SU-DHL-6 (cell line): ENCODE measurements at regions not wholly inside any gene's neighbourhood (a gene's known extent, or its start where the extent isn't known, plus 50 kb on each side); places are given as distances from the start of the nearest gene placed in this dataset.

Source experiments
- H2AFZ ChIP-seq: fragments of 200-600 bp; sonication (generic); 2 replicates; pipeline ENCODE4 v1.6.1; 2014; ENCODE audit warnings: low read depth, mild to moderate bottlenecking, moderate library complexity, mixed read lengths, antibody characterized with exemption, low read length; ENCODE audit not compliant: severe bottlenecking
- H3F3A ChIP-seq: fragments of 200-600 bp; shearing (Covaris generic); 2 replicates; pipeline ENCODE4 v1.6.0; 2016; ENCODE audit warnings: antibody characterized with exemption, mild to moderate bottlenecking; ENCODE audit not compliant: insufficient read depth
- H3K27ac ChIP-seq: fragments of 200-600 bp; sonication (generic); 2 replicates; pipeline ENCODE4 v1.5.1; 2016; ENCODE audit warnings: low read depth, mild to moderate bottlenecking, low read length, moderate library complexity, mixed read lengths
- H3K27me3 ChIP-seq: fragments of 200-600 bp; sonication (generic), shearing (Covaris generic); 2 replicates; pipeline ENCODE4 v1.6.0; 2014; ENCODE audit warnings: mild to moderate bottlenecking, low read length
- H3K36me3 ChIP-seq: fragments of 200-600 bp; sonication (generic); 2 replicates; pipeline ENCODE4 v1.6.1; 2014; ENCODE audit warnings: mild to moderate bottlenecking, low read length, mixed read lengths
- H3K4me2 ChIP-seq: fragments of 300-600, 200-600 bp; shearing (Covaris generic), sonication (generic); 2 replicates; pipeline ENCODE4 v1.6.0; 2014; ENCODE audit warnings: low read length, low read depth, mild to moderate bottlenecking; ENCODE audit not compliant: poor library complexity, severe bottlenecking
- H3K4me3 ChIP-seq: fragments of 200-600 bp; sonication (generic); 2 replicates; pipeline ENCODE4 v1.5.1; 2014; ENCODE audit warnings: antibody characterized with exemption, low read length, mild to moderate bottlenecking, mixed read lengths; ENCODE audit not compliant: insufficient read depth, poor library complexity, severe bottlenecking
- H3K79me2 ChIP-seq: fragments of 200-600 bp; sonication (generic); 2 replicates; pipeline ENCODE4 v1.6.1; 2014; ENCODE audit warnings: mild to moderate bottlenecking, low read length, moderate library complexity; ENCODE audit not compliant: insufficient read depth
- H3K9ac ChIP-seq: fragments of 200-600 bp; sonication (generic); 2 replicates; pipeline ENCODE4 v1.7.0; 2014; ENCODE audit warnings: mild to moderate bottlenecking, low read length
- H3K9me2 ChIP-seq: fragments of 200-600 bp; sonication (generic); replicated peaks from 2 replicates; pipeline ENCODE4 v1.6.1; 2014; ENCODE audit warnings: low read length; ENCODE audit not compliant: insufficient read depth
- H3K9me3 ChIP-seq: fragments of 200-600 bp; sonication (generic); 2 replicates; pipeline ENCODE4 v1.6.1; 2014; ENCODE audit warnings: low read length, mixed read lengths; ENCODE audit not compliant: insufficient read depth
- H4K20me1 ChIP-seq: fragments of 200-600 bp; sonication (generic); 2 replicates; pipeline ENCODE4 v1.6.1; 2014; ENCODE audit warnings: low read depth, mild to moderate bottlenecking, antibody characterized with exemption, low read length, moderate library complexity, mixed read lengths
- CTCF ChIP-seq: fragments of 200-600 bp; sonication (generic); IDR thresholded peaks from one replicate; pipeline ENCODE4 v1.5.1; 2017; ENCODE audit warnings: antibody characterized with exemption, mild to moderate bottlenecking, low read length, moderate library complexity; ENCODE audit not compliant: insufficient read depth, poor library complexity, severe bottlenecking
- EZH2phosphoT487 ChIP-seq: fragments of 200-600 bp; sonication (generic), shearing (Covaris generic); conservative IDR thresholded peaks from 2 replicates; pipeline ENCODE4 v1.6.1; 2018; ENCODE audit warnings: mild to moderate bottlenecking, antibody characterized with exemption, low read length, moderate library complexity, mixed read lengths

- H3F3A ChIP-seq = no peaks in the 10 kb centered on the region
- no peaks in the 10 kb centered on the region for H4K20me1 ChIP-seq
- H3K27ac ChIP-seq = no peak overlapping the region
- H3K9me2 ChIP-seq = 0 out of 2 replicates have a peak, but pooled peaks cover 2% of the 10 kb centered on the region
- no peak overlapping the region for H3K4me2 ChIP-seq
- no peaks in the 10 kb centered on the region for H3K36me3 ChIP-seq
- TF ChIP-seq EZH2phosphoT487 (no peak), CTCF (no peak)
- no peak overlapping the region for H3K9ac ChIP-seq
- H2AFZ ChIP-seq = no peak overlapping the region
- no peaks in the 10 kb centered on the region for H3K9me3 ChIP-seq
- no peak overlapping the region for H3K4me3 ChIP-seq
- H3K79me2 ChIP-seq = no peaks in the 10 kb centered on the region
- no peaks in the 10 kb centered on the region for H3K27me3 ChIP-seq
Measured at GRCh38 chr3:109963831-109964230, 626.5 kb upstream of the DPPA4 start.

- Histone ChIP-seq H3K27me3 (no peaks in the 10 kb centered on the region), H3K4me3 (no peak overlapping the region), H3F3A (no peaks in the 10 kb centered on the region), H3K27ac (no peak overlapping the region), H3K9ac (no peak overlapping the region), H3K9me2 (no peaks in the 10 kb centered on the region), H3K9me3 (no peaks in the 10 kb centered on the region), H3K79me2 (no peaks in the 10 kb centered on the region), H3K4me2 (no peak overlapping the region), H2AFZ (no peak overlapping the region), H3K36me3 (no peaks in the 10 kb centered on the region), H4K20me1 (no peaks in the 10 kb centered on the region)
- TF ChIP-seq CTCF (no peak), EZH2phosphoT487 (no peak)
Measured at GRCh38 chr3:109973733-109974132, 636.4 kb upstream of the DPPA4 start.

- Histone ChIP-seq H3K9me2 (no peaks in the 10 kb centered on the region), H3K27ac (no peak overlapping the region), H3K79me2 (no peaks in the 10 kb centered on the region), H3K4me3 (no peak overlapping the region), H3K4me2 (no peak overlapping the region), H3F3A (no peaks in the 10 kb centered on the region), H3K27me3 (no peaks in the 10 kb centered on the region), H2AFZ (no peak overlapping the region), H3K9ac (no peak overlapping the region), H3K9me3 (no peaks in the 10 kb centered on the region), H4K20me1 (no peaks in the 10 kb centered on the region), H3K36me3 (no peaks in the 10 kb centered on the region)
- TF ChIP-seq CTCF (no peak), EZH2phosphoT487 (no peak)
Measured at GRCh38 chr3:109977897-109978296, 640.6 kb upstream of the DPPA4 start.

GRCh38 chr3:109982201-109982600 is 644.9 kb upstream of the DPPA4 start:
- H3K9me2 ChIP-seq = no peaks in the 10 kb centered on the region
- no peaks in the 10 kb centered on the region for H3K79me2 ChIP-seq
- H2AFZ ChIP-seq = no peak overlapping the region
- H3K4me2 ChIP-seq = no peak overlapping the region
- H3F3A ChIP-seq = no peaks in the 10 kb centered on the region
- no peak overlapping the region for H3K27ac ChIP-seq
- no peaks in the 10 kb centered on the region for H3K9me3 ChIP-seq
- no peak overlapping the region for H3K4me3 ChIP-seq
- TF ChIP-seq EZH2phosphoT487 = no peak
- no peak for TF ChIP-seq CTCF
- H3K27me3 ChIP-seq = no peaks in the 10 kb centered on the region
- no peaks in the 10 kb centered on the region for H4K20me1 ChIP-seq
- no peak overlapping the region for H3K9ac ChIP-seq
- no peaks in the 10 kb centered on the region for H3K36me3 ChIP-seq
